ENCODE measurements at regions not wholly inside any gene's neighbourhood (a gene's known extent, or its start where the extent isn't known, plus 50 kb on each side); places are given as distances from the start of the nearest gene placed in this dataset.

DNA sequence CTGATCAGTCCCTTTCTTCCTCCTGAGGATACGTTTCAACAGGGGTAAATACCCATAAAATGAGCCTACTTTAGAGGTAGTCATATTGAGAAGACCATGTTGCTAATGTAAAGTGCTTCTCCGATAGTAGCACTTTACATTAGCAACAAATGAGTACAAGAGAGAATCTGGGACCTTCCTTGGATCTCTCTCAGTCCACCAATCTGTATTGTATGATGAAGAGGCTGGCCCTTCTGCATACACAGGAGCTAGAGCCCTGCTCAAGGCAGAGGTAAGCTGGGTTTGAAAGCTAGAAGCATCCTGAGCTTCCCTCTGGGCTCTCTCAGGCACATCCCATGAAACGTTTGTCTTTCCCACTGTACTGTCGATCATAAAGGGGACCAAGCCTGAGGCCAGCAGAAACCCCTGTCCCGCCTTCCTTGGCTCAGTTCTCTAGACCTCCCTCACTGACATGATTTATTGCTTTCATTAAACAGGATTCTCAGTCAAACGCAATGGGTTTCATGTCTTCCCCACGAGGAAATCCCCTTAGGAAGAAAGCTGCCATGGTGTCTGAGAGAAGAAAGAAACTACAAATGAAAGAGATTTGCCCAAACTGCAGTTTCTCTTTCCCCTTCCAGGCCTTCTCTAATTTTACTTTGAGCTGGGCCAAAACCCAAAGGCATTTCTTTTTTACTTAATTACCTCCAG lies 62.8 kb upstream of the BCAR3 start:
- no peak for DNase-seq

- DNase-seq, result no peak
Measured at GRCh38 chr1:93743465-93743864, 61.8 kb upstream of the BCAR3 start.

- DNase-seq, result no peak
Measured at GRCh38 chr1:93740601-93741031, 59.0 kb upstream of the BCAR3 start.

DNA sequence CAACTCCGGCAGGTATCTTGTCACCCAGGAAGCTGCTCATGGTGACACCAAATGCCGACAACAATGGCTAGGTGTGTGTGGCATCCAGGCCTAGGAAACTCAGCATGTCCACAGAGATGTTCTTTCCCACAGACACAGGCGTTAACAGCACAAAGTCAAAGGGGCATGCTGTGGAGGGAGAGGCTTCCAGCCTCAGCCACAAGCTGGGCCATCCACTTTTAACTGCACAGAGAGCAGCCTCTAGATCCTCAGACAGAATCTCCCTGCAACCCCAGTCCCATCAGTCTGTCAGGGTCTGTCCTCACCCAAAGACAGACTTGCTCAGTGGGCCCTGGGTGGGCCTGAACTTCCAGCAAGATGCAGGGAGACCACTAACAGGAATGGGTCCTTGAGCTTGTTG lies 58.5 kb upstream of the BCAR3 start:
- no peak for DNase-seq

- no peak for DNase-seq
Measured at GRCh38 chr1:93739472-93739871, 57.8 kb upstream of the BCAR3 start.

DNA sequence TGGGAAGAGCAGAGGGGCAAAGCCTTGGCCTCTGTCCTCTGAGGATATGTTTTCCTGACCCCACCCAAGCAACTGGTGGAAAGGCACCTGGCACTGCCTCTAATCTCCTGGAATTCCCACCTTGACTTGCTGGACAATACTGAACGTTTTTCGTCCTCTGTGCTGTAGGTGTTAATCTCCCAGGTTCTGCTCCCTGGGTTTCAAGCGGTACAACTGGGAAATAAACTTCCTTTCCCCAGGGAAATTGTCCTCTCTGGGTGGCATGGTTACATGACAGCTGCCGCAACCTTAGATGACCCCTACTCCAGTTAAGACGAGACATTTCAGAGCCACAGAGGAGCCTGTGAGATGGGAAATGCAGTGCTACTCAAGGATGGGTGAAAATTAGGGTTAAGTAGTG lies 57.3 kb upstream of the BCAR3 start:
- DNase-seq, result no peak

- no peak for DNase-seq
Measured at GRCh38 chr1:93738075-93738622, 56.5 kb upstream of the BCAR3 start.

- no peak for DNase-seq
Measured at GRCh38 chr1:93735722-93736121, 54.1 kb upstream of the BCAR3 start.

GRCh38 chr1:93734999-93735398 lies 53.4 kb upstream of the BCAR3 start:
- no peak for DNase-seq

DNA sequence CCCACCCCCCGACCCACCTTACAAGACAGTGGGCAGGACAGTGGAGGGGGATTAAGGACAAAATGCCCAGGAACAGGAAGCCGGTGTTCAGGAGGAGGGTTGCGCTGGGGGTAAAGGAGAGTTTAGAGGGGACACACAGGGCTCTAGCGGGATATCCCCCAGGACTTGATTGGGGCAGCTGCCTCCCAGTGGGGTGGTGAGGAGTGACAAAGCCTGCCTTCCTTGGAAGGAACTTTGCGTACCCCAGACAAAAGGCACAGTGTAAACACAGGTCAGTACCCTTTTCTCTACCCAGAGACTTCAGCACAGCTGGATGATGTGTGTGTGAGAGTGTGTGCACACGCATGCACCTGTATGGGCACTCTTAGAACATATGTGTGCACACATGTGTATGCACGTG lies 51.7 kb upstream of the BCAR3 start:
- DNase-seq, result no peak

GRCh38 chr1:93732514-93732913 lies 50.9 kb upstream of the BCAR3 start:
- no peak for DNase-seq

Data from NCI-H1694 treated with DMSO at 0.1 percent for 48 hours (cell line).